Caco-2 (cell line): ENCODE measurements at regions not wholly inside any gene's neighbourhood (a gene's known extent, or its start where the extent isn't known, plus 50 kb on each side); places are given as distances from the start of the nearest gene placed in this dataset.

Experiments
- BruUV-seq: library from RNA; stranded (reverse); fragments of 400-500 nt; replicated peaks from 2 replicates; lab custom pipeline; 2021; lab: Mats Ljungman, UMichigan
- CTCF ChIA-PET: fragments of 300-600 bp; sonication (Branson Sonifier 250); formaldehyde crosslinking; loops from one replicate; lab custom pipeline; 2022; ENCODE audit warnings: antibody characterized with exemption; lab: Charles Lee
- POLR2A ChIA-PET: fragments of 300-600 bp; sonication (Branson Sonifier 250); formaldehyde crosslinking; loops from one replicate; lab custom pipeline; 2022; ENCODE audit warnings: antibody characterized with exemption; lab: Charles Lee
- DNase-seq, 2 experiments: peaks; one replicate each; pipeline versions ENCODE4 v3.0.0 to v3.0.0-alpha.2; 2020 to 2022
- H3K27me3 ChIP-seq: replicated peaks from 2 replicates; pipeline ENCODE4 v1.6.0; 2011; ENCODE audit warnings: low read length; ENCODE audit not compliant: control insufficient read depth, insufficient read depth
- H3K36me3 ChIP-seq: 2 replicates; pipeline ENCODE4 v1.5.1; 2011; ENCODE audit warnings: low read length; ENCODE audit not compliant: control insufficient read depth, insufficient read depth
- H3K4me1 ChIP-seq: fragments of 250-450 bp; sonication (Bioruptor Pico); 2 replicates; pipeline ENCODE4 v1.5.1; 2020; ENCODE audit warnings: mild to moderate bottlenecking
- H3K4me3 ChIP-seq: 2 replicates; pipeline ENCODE4 v1.5.1; 2011; ENCODE audit warnings: low read depth, mild to moderate bottlenecking, control low read depth, low read length
- H3K9me3 ChIP-seq: fragments of 250-450 bp; sonication (Bioruptor Pico); 2 replicates; pipeline ENCODE4 v1.5.1; 2020; ENCODE audit warnings: mild to moderate bottlenecking, moderate library complexity
- H3K27ac Mint-ChIP-seq: one replicate; pipeline ENCODE4 v1.8.0; 2022; ENCODE audit warnings: mixed read lengths; ENCODE audit not compliant: unreplicated experiment
- H3K27me3 Mint-ChIP-seq: one replicate; pipeline ENCODE4 v1.8.0; 2022; ENCODE audit warnings: mixed read lengths; ENCODE audit not compliant: insufficient read depth, unreplicated experiment
- H3K36me3 Mint-ChIP-seq: one replicate; pipeline ENCODE4 v1.8.0; 2022; ENCODE audit warnings: mild to moderate bottlenecking, mixed read lengths; ENCODE audit not compliant: insufficient read depth, unreplicated experiment
- H3K4me1 Mint-ChIP-seq: one replicate; pipeline ENCODE4 v1.8.0; 2022; ENCODE audit warnings: low read depth, mixed read lengths; ENCODE audit not compliant: unreplicated experiment
- H3K4me3 Mint-ChIP-seq: one replicate; pipeline ENCODE4 v1.8.0; 2022; ENCODE audit warnings: mild to moderate bottlenecking, moderate library complexity, mixed read lengths; ENCODE audit not compliant: unreplicated experiment
- H3K9me3 Mint-ChIP-seq: one replicate; pipeline ENCODE4 v1.8.0; 2022; ENCODE audit warnings: mixed read lengths; ENCODE audit not compliant: unreplicated experiment
- CTCF ChIP-seq, 2 experiments: fragments of 200-600 bp in 1 of 2; IDR thresholded peaks; 1 replicate in 1 of 2; 2 replicates in 1 of 2; pipeline versions ENCODE4 v1.5.1 to v1.8.0; 2011 to 2022; ENCODE audit warnings: antibody characterized with exemption in 1 of 2, control low read depth in 1 of 2, inconsistent platforms in 1 of 2, low read depth in 1 of 2, low read length in 1 of 2, mild to moderate bottlenecking in 1 of 2, moderate library complexity in 1 of 2; ENCODE audit not compliant: insufficient read depth in 1 of 2, severe bottlenecking in 1 of 2, unreplicated experiment in 1 of 2
- intact Hi-C: fragments of 100-400 bp; cut with micrococcal nuclease; formaldehyde crosslinking; loops from one replicate; pipeline ENCODE4 v1.10.0; 2022; ENCODE audit not compliant: unreplicated experiment

- DNase-seq: peak in 1 of 2 experiments; percentile 23
- Histone ChIP-seq H3K4me3 (no peak overlapping the region), H3K4me1 (peaks cover 16% of the 10 kb centered on the region), H3K27me3 (no peaks in the 10 kb centered on the region), H3K36me3 (no peaks in the 10 kb centered on the region), H3K9me3 (no peaks in the 10 kb centered on the region)
- H3K4me3 Mint-ChIP-seq: no peak overlapping the region
- H3K36me3 Mint-ChIP-seq: no peaks in the 10 kb centered on the region
- CTCF ChIA-PET: no interaction called here
- intact Hi-C loops: loop anchor here (2.0 kb wide), 1 partner anchor 15 kb away; no protein-coding TSS in a partner anchor
- H3K27ac Mint-ChIP-seq: peak overlapping the region; percentile 46
- TF ChIP-seq CTCF (IDR thresholded peaks at IDR 0.05; ENCODE audit: insufficient read depth in 1 of 2, low read depth in 1 of 2, low read length in 1 of 2, severe bottlenecking in 1 of 2, unreplicated experiment in 1 of 2): no peak
- no TSS peak for BruUV-seq
- H3K9me3 Mint-ChIP-seq: no peaks in the 10 kb centered on the region
- H3K4me1 Mint-ChIP-seq: peaks cover 4% of the 10 kb centered on the region
- POLR2A ChIA-PET: interaction anchor here (1.1 kb wide), 1 partner anchor 206 kb away, joined by 4 read pairs; the partner anchor contains the start of gene GLUL
- H3K27me3 Mint-ChIP-seq: no peaks in the 10 kb centered on the region
These were observed 124.6 kb upstream of the ZNF648 start for GRCh38 chr1:182185842-182186756.

GRCh38 chr1:182185136-182185535, 123.6 kb upstream of the ZNF648 start:
- H3K4me1 Mint-ChIP-seq: peaks cover 4% of the 10 kb centered on the region
- no peaks in the 10 kb centered on the region for H3K27me3 Mint-ChIP-seq
- POLR2A ChIA-PET: no interaction called here
- no peak overlapping the region for H3K4me3 ChIP-seq
- no peaks in the 10 kb centered on the region for H3K9me3 ChIP-seq
- H3K36me3 ChIP-seq: no peaks in the 10 kb centered on the region
- H3K27ac Mint-ChIP-seq: peak overlapping the region; percentile 24
- H3K9me3 Mint-ChIP-seq: no peaks in the 10 kb centered on the region
- CTCF ChIA-PET: no interaction called here
- intact Hi-C loops: no loop called here
- no peak for TF ChIP-seq CTCF (IDR thresholded peaks at IDR 0.05; ENCODE audit: insufficient read depth in 1 of 2, low read depth in 1 of 2, low read length in 1 of 2, severe bottlenecking in 1 of 2, unreplicated experiment in 1 of 2)
- DNase-seq: no peak
- H3K4me1 ChIP-seq: peaks cover 16% of the 10 kb centered on the region
- no peaks in the 10 kb centered on the region for H3K36me3 Mint-ChIP-seq
- BruUV-seq: no TSS peak
- H3K27me3 ChIP-seq: no peaks in the 10 kb centered on the region
- no peak overlapping the region for H3K4me3 Mint-ChIP-seq

GRCh38 chr1:182183606-182184005, 122.1 kb upstream of the ZNF648 start:
- Histone ChIP-seq H3K9me3 (no peaks in the 10 kb centered on the region), H3K27me3 (no peaks in the 10 kb centered on the region), H3K4me3 (no peak overlapping the region), H3K36me3 (no peaks in the 10 kb centered on the region), H3K4me1 (peaks cover 16% of the 10 kb centered on the region)
- no peak for DNase-seq
- Mint-ChIP-seq H3K4me3 (no peak overlapping the region), H3K27me3 (no peaks in the 10 kb centered on the region), H3K4me1 (peaks cover 4% of the 10 kb centered on the region), H3K36me3 (no peaks in the 10 kb centered on the region), H3K9me3 (no peaks in the 10 kb centered on the region), H3K27ac (no peak overlapping the region)
- no peak for TF ChIP-seq CTCF (IDR thresholded peaks at IDR 0.05; ENCODE audit: insufficient read depth in 1 of 2, low read depth in 1 of 2, low read length in 1 of 2, severe bottlenecking in 1 of 2, unreplicated experiment in 1 of 2)
- intact Hi-C loops: no loop called here
- ChIA-PET POLR2A (no interaction called here), CTCF (no interaction called here)
- no TSS peak for BruUV-seq
